ENCODE measurements at regions not wholly inside any gene's neighbourhood (a gene's known extent, or its start where the extent isn't known, plus 50 kb on each side); places are given as distances from the start of the nearest gene placed in this dataset.

- Mint-ChIP-seq H3K9me3 (peaks cover 3% of the 10 kb centered on the region), H3K27ac (ENCODE audit: unreplicated experiment) (no peak overlapping the region), H3K27me3 (ENCODE audit: low read depth) (no peaks in the 10 kb centered on the region), H3K36me3 (ENCODE audit: low read depth) (no peaks in the 10 kb centered on the region), H3K4me1 (peaks cover 29% of the 10 kb centered on the region), H3K4me3 (no peak overlapping the region)
- DNase-seq (ENCODE audit: low read depth, low spot score): no peak
- no peak for TF ChIP-seq CTCF (conservative IDR thresholded peaks at IDR 0.05)
Observed at GRCh38 chr1:53390736-53391135, 62.9 kb upstream of the LRP8 start.

- no peak for DNase-seq (ENCODE audit: low read depth, low spot score)
- TF ChIP-seq CTCF (conservative IDR thresholded peaks at IDR 0.05): no peak
- no peak overlapping the region for H3K4me3 Mint-ChIP-seq
- H3K4me1 Mint-ChIP-seq: peaks cover 29% of the 10 kb centered on the region
- H3K9me3 Mint-ChIP-seq: peaks cover 3% of the 10 kb centered on the region
- no peaks in the 10 kb centered on the region for H3K36me3 Mint-ChIP-seq (ENCODE audit: low read depth)
- no peak overlapping the region for H3K27ac Mint-ChIP-seq (ENCODE audit: unreplicated experiment)
- H3K27me3 Mint-ChIP-seq (ENCODE audit: low read depth): no peaks in the 10 kb centered on the region
Observed at GRCh38 chr1:53391296-53391695, 63.4 kb upstream of the LRP8 start.

- Mint-ChIP-seq H3K27ac (ENCODE audit: unreplicated experiment) (no peak overlapping the region), H3K27me3 (ENCODE audit: low read depth) (no peaks in the 10 kb centered on the region), H3K36me3 (ENCODE audit: low read depth) (no peaks in the 10 kb centered on the region), H3K9me3 (peaks cover 3% of the 10 kb centered on the region), H3K4me3 (no peak overlapping the region), H3K4me1 (peaks cover 35% of the 10 kb centered on the region)
- no peak for TF ChIP-seq CTCF (conservative IDR thresholded peaks at IDR 0.05)
- DNase-seq (ENCODE audit: low read depth, low spot score): no peak
Observed at GRCh38 chr1:53391982-53392381, 64.1 kb upstream of the LRP8 start.

GRCh38 chr1:53392460-53392859, 64.6 kb upstream of the LRP8 start:
- Mint-ChIP-seq H3K9me3 (no peaks in the 10 kb centered on the region), H3K4me3 (no peak overlapping the region), H3K36me3 (ENCODE audit: low read depth) (no peaks in the 10 kb centered on the region), H3K27ac (ENCODE audit: unreplicated experiment) (no peak overlapping the region), H3K4me1 (peaks cover 40% of the 10 kb centered on the region), H3K27me3 (ENCODE audit: low read depth) (no peaks in the 10 kb centered on the region)
- DNase-seq (ENCODE audit: low read depth, low spot score): no peak
- TF ChIP-seq CTCF (conservative IDR thresholded peaks at IDR 0.05): no peak

- H3K36me3 Mint-ChIP-seq (ENCODE audit: low read depth): no peaks in the 10 kb centered on the region
- peak; percentile 94 for TF ChIP-seq CTCF (conservative IDR thresholded peaks at IDR 0.05)
Observed at GRCh38 chr1:53393325-53393792, 65.5 kb upstream of the LRP8 start.

GRCh38 chr1:53394306-53394705, 64.9 kb upstream of the DMRTB1 start:
- no peaks in the 10 kb centered on the region for H3K9me3 Mint-ChIP-seq
- no peak for TF ChIP-seq CTCF (conservative IDR thresholded peaks at IDR 0.05)
- no peaks in the 10 kb centered on the region for H3K36me3 Mint-ChIP-seq (ENCODE audit: low read depth)
- DNase-seq (ENCODE audit: low read depth, low spot score): no peak
- H3K4me3 Mint-ChIP-seq: no peak overlapping the region
- peaks cover 55% of the 10 kb centered on the region for H3K4me1 Mint-ChIP-seq
- H3K27ac Mint-ChIP-seq (ENCODE audit: unreplicated experiment): peak overlapping the region; percentile 37
- no peaks in the 10 kb centered on the region for H3K27me3 Mint-ChIP-seq (ENCODE audit: low read depth)

More at GRCh38 chr1:53393325-53393792, 65.5 kb upstream of the LRP8 start:
- Mint-ChIP-seq H3K4me3 (no peak overlapping the region), H3K4me1 (peaks cover 49% of the 10 kb centered on the region), H3K27me3 (ENCODE audit: low read depth) (no peaks in the 10 kb centered on the region), H3K27ac (ENCODE audit: unreplicated experiment) (no peak overlapping the region), H3K9me3 (no peaks in the 10 kb centered on the region)
- peak; percentile 96 for DNase-seq (ENCODE audit: low read depth, low spot score)

Data from neural crest cell (in vitro differentiated cells).